HL-60 (cell line): ENCODE measurements at regions not wholly inside any gene's neighbourhood (a gene's known extent, or its start where the extent isn't known, plus 50 kb on each side); places are given as distances from the start of the nearest gene placed in this dataset.

Experiments used
- POLR2AphosphoS5 ChIP-seq: IDR thresholded peaks from 2 replicates; pipeline ENCODE4 v1.6.1; 2012; ENCODE audit warnings: low read depth
- TF ChIP-seq, protein P1 (sequence below): IDR thresholded peaks from one replicate; pipeline ENCODE4 v1.5.1; 2011; ENCODE audit warnings: low read length, control low read depth, inconsistent platforms; ENCODE audit not compliant: insufficient read depth
- TF ChIP-seq, protein P2 (sequence below): IDR thresholded peaks from 2 replicates; pipeline ENCODE4 v1.6.1; 2012; ENCODE audit warnings: low read depth; ENCODE audit not compliant: insufficient replicate concordance

DNA sequence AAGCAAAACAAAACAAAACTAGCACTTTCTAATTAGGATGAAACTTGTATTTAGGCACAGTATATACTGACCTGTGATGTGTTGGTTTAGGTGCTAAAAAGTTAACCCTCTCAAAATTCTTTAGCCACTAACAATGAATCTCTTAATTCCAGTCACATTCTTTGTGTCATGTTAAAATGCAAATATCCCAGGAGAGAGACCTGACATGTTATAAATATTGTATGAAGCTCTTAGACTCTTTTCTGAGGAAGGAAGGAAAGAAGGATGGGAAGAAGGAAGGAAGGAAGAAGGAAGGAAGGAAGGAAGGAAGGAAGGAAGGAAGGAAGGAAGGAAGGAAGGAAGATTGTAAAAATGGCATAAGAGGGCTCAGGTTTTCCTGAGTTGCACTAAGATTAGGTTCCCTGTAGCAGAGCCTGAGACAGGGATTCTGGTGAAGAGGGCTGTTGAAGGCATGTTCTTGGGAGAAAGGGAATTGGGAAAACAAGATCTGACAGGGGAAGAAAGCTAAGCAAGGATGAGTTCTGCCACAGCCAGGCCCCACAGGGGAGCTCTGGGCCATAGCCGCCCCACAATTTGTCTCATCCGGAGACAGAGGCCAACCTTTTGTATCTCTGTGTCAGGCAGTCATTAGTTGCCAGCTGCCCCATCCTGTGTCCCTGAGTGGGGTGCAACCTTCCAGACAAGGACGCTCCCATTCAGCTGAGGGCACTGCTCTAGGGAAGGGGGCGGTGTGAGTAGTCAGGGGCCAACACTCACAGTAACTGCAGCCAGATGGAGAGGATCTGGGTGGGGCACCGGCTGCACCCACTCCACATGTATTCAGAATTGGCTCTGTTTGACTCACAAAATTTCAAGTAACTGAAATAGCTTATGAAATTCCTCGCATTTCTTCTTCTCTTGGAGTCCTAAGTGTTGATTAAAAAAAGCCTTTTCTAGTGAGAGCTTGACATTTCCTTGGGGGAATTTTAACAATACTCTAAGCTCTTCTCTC, 189.3 kb upstream of the ARG1 start:
- TF ChIP-seq, protein P1, sequence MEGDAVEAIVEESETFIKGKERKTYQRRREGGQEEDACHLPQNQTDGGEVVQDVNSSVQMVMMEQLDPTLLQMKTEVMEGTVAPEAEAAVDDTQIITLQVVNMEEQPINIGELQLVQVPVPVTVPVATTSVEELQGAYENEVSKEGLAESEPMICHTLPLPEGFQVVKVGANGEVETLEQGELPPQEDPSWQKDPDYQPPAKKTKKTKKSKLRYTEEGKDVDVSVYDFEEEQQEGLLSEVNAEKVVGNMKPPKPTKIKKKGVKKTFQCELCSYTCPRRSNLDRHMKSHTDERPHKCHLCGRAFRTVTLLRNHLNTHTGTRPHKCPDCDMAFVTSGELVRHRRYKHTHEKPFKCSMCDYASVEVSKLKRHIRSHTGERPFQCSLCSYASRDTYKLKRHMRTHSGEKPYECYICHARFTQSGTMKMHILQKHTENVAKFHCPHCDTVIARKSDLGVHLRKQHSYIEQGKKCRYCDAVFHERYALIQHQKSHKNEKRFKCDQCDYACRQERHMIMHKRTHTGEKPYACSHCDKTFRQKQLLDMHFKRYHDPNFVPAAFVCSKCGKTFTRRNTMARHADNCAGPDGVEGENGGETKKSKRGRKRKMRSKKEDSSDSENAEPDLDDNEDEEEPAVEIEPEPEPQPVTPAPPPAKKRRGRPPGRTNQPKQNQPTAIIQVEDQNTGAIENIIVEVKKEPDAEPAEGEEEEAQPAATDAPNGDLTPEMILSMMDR: no peak
- no peak for TF ChIP-seq POLR2AphosphoS5
- TF ChIP-seq, protein P2, sequence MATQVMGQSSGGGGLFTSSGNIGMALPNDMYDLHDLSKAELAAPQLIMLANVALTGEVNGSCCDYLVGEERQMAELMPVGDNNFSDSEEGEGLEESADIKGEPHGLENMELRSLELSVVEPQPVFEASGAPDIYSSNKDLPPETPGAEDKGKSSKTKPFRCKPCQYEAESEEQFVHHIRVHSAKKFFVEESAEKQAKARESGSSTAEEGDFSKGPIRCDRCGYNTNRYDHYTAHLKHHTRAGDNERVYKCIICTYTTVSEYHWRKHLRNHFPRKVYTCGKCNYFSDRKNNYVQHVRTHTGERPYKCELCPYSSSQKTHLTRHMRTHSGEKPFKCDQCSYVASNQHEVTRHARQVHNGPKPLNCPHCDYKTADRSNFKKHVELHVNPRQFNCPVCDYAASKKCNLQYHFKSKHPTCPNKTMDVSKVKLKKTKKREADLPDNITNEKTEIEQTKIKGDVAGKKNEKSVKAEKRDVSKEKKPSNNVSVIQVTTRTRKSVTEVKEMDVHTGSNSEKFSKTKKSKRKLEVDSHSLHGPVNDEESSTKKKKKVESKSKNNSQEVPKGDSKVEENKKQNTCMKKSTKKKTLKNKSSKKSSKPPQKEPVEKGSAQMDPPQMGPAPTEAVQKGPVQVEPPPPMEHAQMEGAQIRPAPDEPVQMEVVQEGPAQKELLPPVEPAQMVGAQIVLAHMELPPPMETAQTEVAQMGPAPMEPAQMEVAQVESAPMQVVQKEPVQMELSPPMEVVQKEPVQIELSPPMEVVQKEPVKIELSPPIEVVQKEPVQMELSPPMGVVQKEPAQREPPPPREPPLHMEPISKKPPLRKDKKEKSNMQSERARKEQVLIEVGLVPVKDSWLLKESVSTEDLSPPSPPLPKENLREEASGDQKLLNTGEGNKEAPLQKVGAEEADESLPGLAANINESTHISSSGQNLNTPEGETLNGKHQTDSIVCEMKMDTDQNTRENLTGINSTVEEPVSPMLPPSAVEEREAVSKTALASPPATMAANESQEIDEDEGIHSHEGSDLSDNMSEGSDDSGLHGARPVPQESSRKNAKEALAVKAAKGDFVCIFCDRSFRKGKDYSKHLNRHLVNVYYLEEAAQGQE: no peak
